GM12891 (cell line): ENCODE measurements at regions not wholly inside any gene's neighbourhood (a gene's known extent, or its start where the extent isn't known, plus 50 kb on each side); places are given as distances from the start of the nearest gene placed in this dataset.

ENCODE experiments used
- PAX5 ChIP-seq: IDR thresholded peaks from 2 replicates; pipeline ENCODE4 v1.6.1; 2011; ENCODE audit warnings: low read length, moderate library complexity, mild to moderate bottlenecking; ENCODE audit not compliant: insufficient read depth, severe bottlenecking
- POLR2A ChIP-seq: IDR thresholded peaks from 2 replicates; pipeline ENCODE4 v1.6.1; 2011; ENCODE audit warnings: low read depth, low read length, control low read depth
- POLR2AphosphoS5 ChIP-seq: IDR thresholded peaks from 2 replicates; pipeline ENCODE4 v1.6.1; 2011; ENCODE audit warnings: low read depth, low read length, control low read depth
- SPI1 ChIP-seq: IDR thresholded peaks from 2 replicates; pipeline ENCODE4 v1.6.1; 2011; ENCODE audit warnings: low read depth, low read length, control low read depth
- TAF1 ChIP-seq: IDR thresholded peaks from 2 replicates; pipeline ENCODE4 v1.6.1; 2011; ENCODE audit warnings: low read depth, low read length, control low read depth

- TF ChIP-seq POLR2A: no peak
- no peak for TF ChIP-seq POLR2AphosphoS5
- TF ChIP-seq PAX5: no peak
- no peak for TF ChIP-seq TAF1
- TF ChIP-seq SPI1: no peak
Measured at GRCh38 chr3:116776880-116777785, 67.6 kb downstream of the TUSC7 start.
